Sigmoid colon (tissue), 4 donors: ENCODE measurements at regions not wholly inside any gene's neighbourhood (a gene's known extent, or its start where the extent isn't known, plus 50 kb on each side); places are given as distances from the start of the nearest gene placed in this dataset.

Experiments
- CTCF ChIP-seq, 4 experiments: fragments of 450-650 bp in 3 of 4; fragments of 200-600 bp in 1 of 4; IDR thresholded peaks; one replicate each; pipeline ENCODE4 v1.5.1; 2016 to 2019; ENCODE audit warnings: antibody characterized with exemption in 4 of 4, mild to moderate bottlenecking in 3 of 4, moderate library complexity in 2 of 4
- POLR2AphosphoS5 ChIP-seq, 4 donors: sonication (generic); formaldehyde crosslinking; IDR thresholded peaks; one replicate each; pipeline ENCODE4 v1.6.1; 2017; ENCODE audit warnings: antibody characterized with exemption in 4 of 4

- TF ChIP-seq CTCF (IDR thresholded peaks at IDR 0.05) = no peak
- no peak for TF ChIP-seq POLR2AphosphoS5 (IDR thresholded peaks at IDR 0.05)
Measured at GRCh38 chr5:159630545-159630944, 285.7 kb upstream of the ADRA1B start.
